ENCODE measurements at regions not wholly inside any gene's neighbourhood (a gene's known extent, or its start where the extent isn't known, plus 50 kb on each side); places are given as distances from the start of the nearest gene placed in this dataset.

DNA sequence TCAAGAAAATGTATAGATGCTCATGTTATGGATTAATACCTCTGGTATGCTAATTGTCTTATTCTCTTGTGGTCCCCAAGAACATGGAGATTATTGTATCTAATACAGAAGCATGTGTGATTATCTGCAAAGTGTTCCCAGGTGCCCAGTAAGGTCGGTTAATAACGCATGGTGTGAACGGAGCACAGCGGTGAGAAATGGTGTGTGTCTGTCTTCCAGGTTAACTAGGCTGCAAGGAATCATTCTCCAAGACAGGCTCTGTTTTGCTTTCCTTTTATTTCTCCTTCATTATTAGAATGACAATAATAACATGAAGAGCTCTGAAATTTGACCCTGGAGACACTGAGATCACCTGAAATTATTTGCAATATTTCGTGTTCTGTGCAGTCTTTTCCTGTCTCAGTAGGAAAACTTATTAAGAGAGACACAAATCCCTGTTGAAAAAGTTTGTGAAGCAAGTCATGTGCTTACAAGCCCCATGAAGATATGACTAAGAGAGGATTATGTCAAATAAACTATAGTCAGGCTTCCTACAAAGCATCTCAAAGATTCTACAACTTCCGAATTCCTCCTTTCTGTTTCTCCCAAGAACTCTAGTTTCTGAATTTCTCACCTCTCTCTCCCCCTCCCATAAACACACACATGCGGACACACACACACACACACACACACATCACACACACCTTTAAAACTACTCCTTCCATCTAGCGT is 230.9 kb downstream of the HS3ST1 start:
- Histone ChIP-seq H3K27me3 (peaks cover 8% of the 10 kb centered on the region), H3K36me3 (no peaks in the 10 kb centered on the region), H3K9me3 (no peaks in the 10 kb centered on the region), H3K4me1 (no peaks in the 10 kb centered on the region), H3K27ac (no peak overlapping the region), H3K4me3 (no peak overlapping the region)
- no peak for ATAC-seq
- TF ChIP-seq POLR2A (IDR thresholded peaks at IDR 0.05) = no peak
- TF ChIP-seq POLR2AphosphoS5 (IDR thresholded peaks at IDR 0.05) = no peak
- TF ChIP-seq EP300 (IDR thresholded peaks at IDR 0.05) = no peak
- TF ChIP-seq, protein P1, sequence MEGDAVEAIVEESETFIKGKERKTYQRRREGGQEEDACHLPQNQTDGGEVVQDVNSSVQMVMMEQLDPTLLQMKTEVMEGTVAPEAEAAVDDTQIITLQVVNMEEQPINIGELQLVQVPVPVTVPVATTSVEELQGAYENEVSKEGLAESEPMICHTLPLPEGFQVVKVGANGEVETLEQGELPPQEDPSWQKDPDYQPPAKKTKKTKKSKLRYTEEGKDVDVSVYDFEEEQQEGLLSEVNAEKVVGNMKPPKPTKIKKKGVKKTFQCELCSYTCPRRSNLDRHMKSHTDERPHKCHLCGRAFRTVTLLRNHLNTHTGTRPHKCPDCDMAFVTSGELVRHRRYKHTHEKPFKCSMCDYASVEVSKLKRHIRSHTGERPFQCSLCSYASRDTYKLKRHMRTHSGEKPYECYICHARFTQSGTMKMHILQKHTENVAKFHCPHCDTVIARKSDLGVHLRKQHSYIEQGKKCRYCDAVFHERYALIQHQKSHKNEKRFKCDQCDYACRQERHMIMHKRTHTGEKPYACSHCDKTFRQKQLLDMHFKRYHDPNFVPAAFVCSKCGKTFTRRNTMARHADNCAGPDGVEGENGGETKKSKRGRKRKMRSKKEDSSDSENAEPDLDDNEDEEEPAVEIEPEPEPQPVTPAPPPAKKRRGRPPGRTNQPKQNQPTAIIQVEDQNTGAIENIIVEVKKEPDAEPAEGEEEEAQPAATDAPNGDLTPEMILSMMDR (IDR thresholded peaks at IDR 0.05) = no peak
- WGBS, 2 donors (ENCODE audit: low coverage in 1 of 2) = 81 to 90% methylated on average over 7 to 8 of the region's 8 CpGs

DNA sequence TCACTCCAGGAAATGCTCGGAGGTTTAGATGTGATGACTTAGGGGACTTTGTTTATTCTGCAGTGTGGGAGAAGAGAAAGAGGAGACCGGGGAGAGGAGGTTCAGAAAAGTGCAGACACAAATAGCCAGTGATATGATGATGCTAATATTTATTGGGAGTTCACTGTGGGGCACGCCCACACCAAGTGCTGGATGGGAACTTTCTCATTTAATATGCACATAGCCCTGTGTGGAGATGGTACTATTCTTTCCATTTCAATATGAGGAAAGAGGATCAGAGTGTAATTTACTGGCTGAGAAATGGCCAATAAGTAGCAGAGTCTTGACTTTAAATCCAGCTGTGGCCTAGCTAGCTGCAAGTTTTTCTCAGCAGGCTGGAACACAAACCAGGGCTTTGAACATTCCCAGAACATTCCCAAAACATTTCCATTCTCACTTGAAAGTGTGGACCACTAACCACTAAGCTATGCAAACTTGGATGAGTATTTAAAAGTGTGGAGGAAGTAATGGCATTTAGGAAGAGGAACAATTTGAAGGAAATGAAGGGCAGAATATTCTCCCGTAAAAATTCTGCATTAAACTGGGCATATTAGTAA is 231.7 kb downstream of the HS3ST1 start:
- TF ChIP-seq POLR2AphosphoS5 (IDR thresholded peaks at IDR 0.05) = no peak
- TF ChIP-seq POLR2A (IDR thresholded peaks at IDR 0.05) = no peak
- TF ChIP-seq EP300 (IDR thresholded peaks at IDR 0.05) = no peak
- TF ChIP-seq, protein P1 (IDR thresholded peaks at IDR 0.05) = no peak
- no peaks in the 10 kb centered on the region for H3K36me3 ChIP-seq
- H3K4me3 ChIP-seq = no peak overlapping the region
- 50 to 57% methylated on average over 4 of the region's 4 CpGs for WGBS, 2 donors (ENCODE audit: low coverage in 1 of 2)
- H3K4me1 ChIP-seq = no peaks in the 10 kb centered on the region
- no peaks in the 10 kb centered on the region for H3K9me3 ChIP-seq
- no peak for ATAC-seq
- no peak overlapping the region for H3K27ac ChIP-seq
- peaks cover 8% of the 10 kb centered on the region for H3K27me3 ChIP-seq

DNA sequence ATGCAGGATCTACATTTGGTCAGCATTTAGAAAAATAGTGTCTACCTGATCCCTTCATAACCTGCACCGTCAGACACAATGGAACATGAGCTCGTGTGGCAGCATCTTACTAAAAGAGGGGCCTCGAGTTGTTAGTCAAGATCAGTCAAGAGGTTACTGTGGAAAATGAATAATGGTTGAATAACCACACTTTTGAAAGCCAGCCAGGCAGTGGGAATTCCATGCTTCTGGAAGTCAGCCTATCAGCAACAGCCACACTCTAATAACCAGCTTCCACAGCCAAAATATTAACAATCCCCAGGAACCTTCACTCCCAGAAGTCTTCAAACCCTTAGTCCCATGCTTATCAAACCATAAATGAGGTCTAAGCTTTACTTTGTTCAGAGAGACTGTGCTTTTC is 234.3 kb downstream of the HS3ST1 start:
- TF ChIP-seq POLR2AphosphoS5 (IDR thresholded peaks at IDR 0.05) (no peak), POLR2A (IDR thresholded peaks at IDR 0.05) (no peak), EP300 (IDR thresholded peaks at IDR 0.05) (no peak)
- TF ChIP-seq, protein P1 (IDR thresholded peaks at IDR 0.05) = no peak
- 45 to 56% methylated on average over 3 of the region's 3 CpGs for WGBS, 2 donors (ENCODE audit: low coverage in 1 of 2)
- no peak for ATAC-seq

DNA sequence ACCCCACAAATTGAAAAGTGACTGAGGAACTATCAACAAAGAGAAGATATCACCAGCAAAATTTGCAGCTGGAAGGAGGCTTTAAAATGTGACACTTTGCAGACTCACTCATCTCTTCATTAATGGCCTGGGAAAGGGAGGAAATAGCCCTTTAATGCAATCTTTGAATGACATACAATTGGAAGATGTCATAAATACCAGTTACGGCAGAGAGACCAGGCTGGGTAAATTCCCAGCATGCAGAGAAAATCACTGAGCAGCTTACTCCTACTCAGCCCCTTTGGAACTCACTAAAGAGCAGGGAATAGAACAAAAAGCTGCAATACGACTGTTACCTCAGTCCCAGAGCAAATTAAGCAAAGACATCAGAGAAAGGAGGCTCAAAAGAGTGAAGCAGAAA is 238.9 kb downstream of the HS3ST1 start:
- peaks cover 8% of the 10 kb centered on the region for H3K27me3 ChIP-seq
- 16 to 50% methylated on average over 1 to 2 of the region's 2 CpGs for WGBS, 2 donors (ENCODE audit: low coverage in 1 of 2)
- no peak overlapping the region for H3K4me3 ChIP-seq
- no peak overlapping the region for H3K27ac ChIP-seq
- no peaks in the 10 kb centered on the region for H3K9me3 ChIP-seq
- no peak for TF ChIP-seq POLR2AphosphoS5 (IDR thresholded peaks at IDR 0.05)
- no peak for TF ChIP-seq POLR2A (IDR thresholded peaks at IDR 0.05)
- no peak for ATAC-seq
- no peaks in the 10 kb centered on the region for H3K36me3 ChIP-seq
- H3K4me1 ChIP-seq = no peaks in the 10 kb centered on the region

More for the DNA sequence above, 234.3 kb downstream of the HS3ST1 start:
- H3K4me3 ChIP-seq = no peak overlapping the region
- H3K27me3 ChIP-seq = peaks cover 8% of the 10 kb centered on the region
- H3K4me1 ChIP-seq = no peaks in the 10 kb centered on the region
- H3K36me3 ChIP-seq = no peaks in the 10 kb centered on the region
- no peaks in the 10 kb centered on the region for H3K9me3 ChIP-seq
- H3K27ac ChIP-seq = no peak overlapping the region

DNA sequence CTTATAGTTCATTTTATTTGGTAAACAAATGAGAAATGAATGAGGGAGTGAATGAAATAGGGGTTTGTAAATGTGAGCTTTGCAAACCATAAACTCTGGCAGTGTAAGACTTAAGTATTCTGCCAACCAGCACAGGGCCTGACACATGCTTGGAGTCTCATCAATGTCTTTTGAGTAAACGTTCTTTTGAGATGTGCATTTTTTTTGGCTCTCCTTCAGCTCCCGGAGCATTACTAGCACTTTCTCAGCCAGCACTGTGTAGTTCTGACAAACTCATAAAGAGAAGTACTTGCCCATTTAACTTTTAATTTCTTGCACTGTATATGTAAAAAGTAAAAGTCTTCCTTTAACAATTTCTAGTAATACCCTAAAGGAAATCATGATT is 245.3 kb downstream of the HS3ST1 start:
- Histone ChIP-seq H3K27me3 (no peaks in the 10 kb centered on the region), H3K4me1 (peaks cover 0 to 4% (median 0%) of the 10 kb centered on the region in 3 donors), H3K36me3 (no peaks in the 10 kb centered on the region), H3K27ac (no peak overlapping the region), H3K9me3 (no peaks in the 10 kb centered on the region), H3K4me3 (no peak overlapping the region)
- 0 to 14% methylated on average over 2 of the region's 2 CpGs for WGBS, 2 donors (ENCODE audit: low coverage in 1 of 2)
- no peak for ATAC-seq
- TF ChIP-seq EP300 (IDR thresholded peaks at IDR 0.05) (no peak), POLR2A (IDR thresholded peaks at IDR 0.05) (no peak), POLR2AphosphoS5 (IDR thresholded peaks at IDR 0.05) (no peak)
- TF ChIP-seq, protein P1 (IDR thresholded peaks at IDR 0.05) = no peak

Measured in gastroesophageal sphincter (tissue), 4 donors.